MCF 10A (cell line): ENCODE measurements at regions not wholly inside any gene's neighbourhood (a gene's known extent, or its start where the extent isn't known, plus 50 kb on each side); places are given as distances from the start of the nearest gene placed in this dataset.

ENCODE experiments used
- BruUV-seq: library from RNA; stranded (reverse); fragments of 400-500 nt; replicated peaks from 2 replicates; lab custom pipeline; 2021; lab: Mats Ljungman, UMichigan
- CTCF ChIA-PET: fragments of 300-600 bp; sonication (Branson Sonifier 250); formaldehyde crosslinking; extraction: SDS; loops from one replicate; lab custom pipeline; 2021; ENCODE audit warnings: antibody characterized with exemption, inconsistent platforms; lab: Yijun Ruan, JAX
- POLR2A ChIA-PET: fragments of 300-600, 350-650 bp; sonication (Branson Sonifier 250); formaldehyde crosslinking; extraction: SDS; loops from one replicate; lab custom pipeline; 2020; ENCODE audit warnings: antibody characterized with exemption, inconsistent platforms; lab: Yijun Ruan, JAX
- DNase-seq: peaks from one replicate; pipeline ENCODE4 v3.0.0-alpha.2; 2018; ENCODE audit not compliant: unreplicated experiment
- H3K27ac Mint-ChIP-seq: one replicate; pipeline ENCODE4 v1.8.0; 2022; ENCODE audit warnings: mild to moderate bottlenecking, low read depth, mixed read lengths; ENCODE audit not compliant: unreplicated experiment
- H3K27me3 Mint-ChIP-seq: one replicate; pipeline ENCODE4 v1.8.0; 2022; ENCODE audit warnings: mixed read lengths; ENCODE audit not compliant: insufficient read depth, unreplicated experiment
- H3K36me3 Mint-ChIP-seq: one replicate; pipeline ENCODE4 v1.8.0; 2022; ENCODE audit warnings: mild to moderate bottlenecking, moderate library complexity, mixed read lengths; ENCODE audit not compliant: insufficient read depth, unreplicated experiment
- H3K4me1 Mint-ChIP-seq: one replicate; pipeline ENCODE4 v1.8.0; 2022; ENCODE audit warnings: mixed read lengths; ENCODE audit not compliant: insufficient read depth, unreplicated experiment
- H3K4me3 Mint-ChIP-seq: one replicate; pipeline ENCODE4 v1.8.0; 2022; ENCODE audit warnings: mild to moderate bottlenecking, moderate library complexity, mixed read lengths; ENCODE audit not compliant: unreplicated experiment
- H3K9me3 Mint-ChIP-seq: one replicate; pipeline ENCODE4 v1.8.0; 2022; ENCODE audit warnings: mixed read lengths; ENCODE audit not compliant: unreplicated experiment
- CTCF ChIP-seq: fragments of 200-600 bp; IDR thresholded peaks from one replicate; pipeline ENCODE4 v1.8.0; 2022; ENCODE audit warnings: antibody characterized with exemption, mild to moderate bottlenecking; ENCODE audit not compliant: unreplicated experiment
- intact Hi-C: fragments of 100-400 bp; cut with micrococcal nuclease; formaldehyde crosslinking; loops from 2 replicates; pipeline ENCODE4 v1.14.1; 2022

GRCh38 chr2:234625626-234626250, 128.9 kb upstream of the ARL4C start:
- no peak for DNase-seq
- no peak for TF ChIP-seq CTCF
- CTCF ChIA-PET = interaction anchor here (0.5 to 1.0 kb wide), 3 partner anchors 7 to 81 kb away, joined by 3 read pairs; no protein-coding TSS in a partner anchor
- Mint-ChIP-seq H3K4me1 (no peaks in the 10 kb centered on the region), H3K4me3 (no peak overlapping the region), H3K9me3 (no peaks in the 10 kb centered on the region), H3K27ac (no peak overlapping the region), H3K27me3 (no peaks in the 10 kb centered on the region), H3K36me3 (no peaks in the 10 kb centered on the region)
- intact Hi-C loops = no loop called here
- POLR2A ChIA-PET = interaction anchor here (0.6 kb wide), 1 partner anchor 46 kb away, joined by 3 read pairs; no protein-coding TSS in a partner anchor
- no TSS peak for BruUV-seq

- H3K4me1 Mint-ChIP-seq = no peaks in the 10 kb centered on the region
- intact Hi-C loops = no loop called here
- BruUV-seq = no TSS peak
- no peak for TF ChIP-seq CTCF
- H3K27me3 Mint-ChIP-seq = no peaks in the 10 kb centered on the region
- H3K9me3 Mint-ChIP-seq = no peaks in the 10 kb centered on the region
- ChIA-PET POLR2A (no interaction called here), CTCF (interaction anchor here (1.4 kb wide), 1 partner anchor 13 kb away, joined by 3 read pairs; no protein-coding TSS in a partner anchor)
- DNase-seq = no peak
- H3K4me3 Mint-ChIP-seq = no peak overlapping the region
- H3K36me3 Mint-ChIP-seq = no peaks in the 10 kb centered on the region
- no peak overlapping the region for H3K27ac Mint-ChIP-seq
These were observed 126.7 kb upstream of the ARL4C start for GRCh38 chr2:234623521-234623991.

GRCh38 chr2:234621120-234621519, 124.2 kb upstream of the ARL4C start:
- intact Hi-C loops = no loop called here
- H3K9me3 Mint-ChIP-seq = no peaks in the 10 kb centered on the region
- TF ChIP-seq CTCF = no peak
- H3K4me3 Mint-ChIP-seq = no peak overlapping the region
- POLR2A ChIA-PET = no interaction called here
- no peak for DNase-seq
- no peaks in the 10 kb centered on the region for H3K4me1 Mint-ChIP-seq
- CTCF ChIA-PET = interaction anchor here (0.6 kb wide), 1 partner anchor 504 kb away, joined by 3 read pairs; no protein-coding TSS in a partner anchor
- H3K27me3 Mint-ChIP-seq = no peaks in the 10 kb centered on the region
- no peaks in the 10 kb centered on the region for H3K36me3 Mint-ChIP-seq
- H3K27ac Mint-ChIP-seq = no peak overlapping the region
- BruUV-seq = no TSS peak

GRCh38 chr2:234620018-234620417, 123.1 kb upstream of the ARL4C start:
- H3K4me3 Mint-ChIP-seq = no peak overlapping the region

More at GRCh38 chr2:234620018-234620417, 123.1 kb upstream of the ARL4C start:
- intact Hi-C loops = no loop called here
- ChIA-PET CTCF (no interaction called here), POLR2A (no interaction called here)
- H3K27me3 Mint-ChIP-seq = no peaks in the 10 kb centered on the region
- H3K4me1 Mint-ChIP-seq = no peaks in the 10 kb centered on the region
- BruUV-seq = no TSS peak
- no peaks in the 10 kb centered on the region for H3K36me3 Mint-ChIP-seq
- DNase-seq = no peak
- H3K27ac Mint-ChIP-seq = no peak overlapping the region
- TF ChIP-seq CTCF = no peak
- no peaks in the 10 kb centered on the region for H3K9me3 Mint-ChIP-seq
